ENCODE measurements at regions not wholly inside any gene's neighbourhood (a gene's known extent, or its start where the extent isn't known, plus 50 kb on each side); places are given as distances from the start of the nearest gene placed in this dataset.

- no peak for TF ChIP-seq EZH2 (IDR thresholded peaks at IDR 0.05)
- TF ChIP-seq, protein P1, sequence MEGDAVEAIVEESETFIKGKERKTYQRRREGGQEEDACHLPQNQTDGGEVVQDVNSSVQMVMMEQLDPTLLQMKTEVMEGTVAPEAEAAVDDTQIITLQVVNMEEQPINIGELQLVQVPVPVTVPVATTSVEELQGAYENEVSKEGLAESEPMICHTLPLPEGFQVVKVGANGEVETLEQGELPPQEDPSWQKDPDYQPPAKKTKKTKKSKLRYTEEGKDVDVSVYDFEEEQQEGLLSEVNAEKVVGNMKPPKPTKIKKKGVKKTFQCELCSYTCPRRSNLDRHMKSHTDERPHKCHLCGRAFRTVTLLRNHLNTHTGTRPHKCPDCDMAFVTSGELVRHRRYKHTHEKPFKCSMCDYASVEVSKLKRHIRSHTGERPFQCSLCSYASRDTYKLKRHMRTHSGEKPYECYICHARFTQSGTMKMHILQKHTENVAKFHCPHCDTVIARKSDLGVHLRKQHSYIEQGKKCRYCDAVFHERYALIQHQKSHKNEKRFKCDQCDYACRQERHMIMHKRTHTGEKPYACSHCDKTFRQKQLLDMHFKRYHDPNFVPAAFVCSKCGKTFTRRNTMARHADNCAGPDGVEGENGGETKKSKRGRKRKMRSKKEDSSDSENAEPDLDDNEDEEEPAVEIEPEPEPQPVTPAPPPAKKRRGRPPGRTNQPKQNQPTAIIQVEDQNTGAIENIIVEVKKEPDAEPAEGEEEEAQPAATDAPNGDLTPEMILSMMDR (IDR thresholded peaks at IDR 0.05), result no peak
Observed at GRCh38 chr18:37669991-37670534, 104.5 kb upstream of the CELF4 start.
